AG04449 (cell line): ENCODE measurements at regions not wholly inside any gene's neighbourhood (a gene's known extent, or its start where the extent isn't known, plus 50 kb on each side); places are given as distances from the start of the nearest gene placed in this dataset.

ENCODE experiments used
- CTCF ChIA-PET: fragments of 350-600 bp; formaldehyde crosslinking; extraction: SDS; loops from one replicate; lab custom pipeline; 2021; ENCODE audit warnings: antibody characterized with exemption; lab: Yijun Ruan, JAX
- POLR2A ChIA-PET: fragments of 400-600, 350-600 bp; formaldehyde crosslinking; extraction: SDS; loops from one replicate; lab custom pipeline; 2020; ENCODE audit warnings: antibody characterized with exemption, inconsistent platforms; lab: Yijun Ruan, JAX
- DNase-seq: peaks from one replicate; pipeline ENCODE4 v3.0.0-alpha.2; 2010; ENCODE audit warnings: low read depth, low spot score
- H3K4me3 ChIP-seq: 2 replicates; pipeline ENCODE4 v1.5.1; 2011; ENCODE audit warnings: low read depth, mild to moderate bottlenecking, control low read depth, low read length
- CTCF ChIP-seq: IDR thresholded peaks from one replicate; pipeline ENCODE4 v1.5.1; 2011; ENCODE audit warnings: mild to moderate bottlenecking, moderate library complexity, low read length, control low read depth, inconsistent platforms; ENCODE audit not compliant: insufficient read depth; ENCODE audit errors: missing control alignments

- no peak overlapping the region for H3K4me3 ChIP-seq
- TF ChIP-seq CTCF: no peak
- DNase-seq: no peak
- ChIA-PET POLR2A (no interaction called here), CTCF (interaction anchor here (2.2 kb wide), 1 partner anchor 55 kb away, joined by 5 read pairs; no protein-coding TSS in a partner anchor)
These were observed 151.9 kb upstream of the TANK start for GRCh38 chr2:161008311-161008710.

GRCh38 chr2:161010503-161011015 is 149.7 kb upstream of the TANK start:
- CTCF ChIA-PET: no interaction called here
- TF ChIP-seq CTCF: no peak
- no peak overlapping the region for H3K4me3 ChIP-seq
- POLR2A ChIA-PET: no interaction called here
- DNase-seq: no peak

- no peak overlapping the region for H3K4me3 ChIP-seq
- no peak for DNase-seq
- TF ChIP-seq CTCF: no peak
- CTCF ChIA-PET: interaction anchor here (0.6 to 1.4 kb wide), 4 partner anchors 14 to 248 kb away, joined by 3 read pairs; no protein-coding TSS in a partner anchor
- POLR2A ChIA-PET: no interaction called here
These were observed 142.3 kb upstream of the TANK start for GRCh38 chr2:161017780-161018470.

- CTCF ChIA-PET: interaction anchor here (1.1 to 1.3 kb wide), 4 partner anchors 15 to 44 kb away, joined by 3 to 4 read pairs (median 4); no protein-coding TSS in a partner anchor
- H3K4me3 ChIP-seq: no peak overlapping the region
- TF ChIP-seq CTCF: no peak
- DNase-seq: no peak
- POLR2A ChIA-PET: no interaction called here
These were observed 140.9 kb upstream of the TANK start for GRCh38 chr2:161019311-161019710.

- POLR2A ChIA-PET: no interaction called here
- TF ChIP-seq CTCF: no peak
- no peak for DNase-seq
- CTCF ChIA-PET: interaction anchor here (0.7 to 1.2 kb wide), 3 partner anchors 16 to 696 kb away, joined by 3 to 4 read pairs (median 4); no protein-coding TSS in a partner anchor
- H3K4me3 ChIP-seq: no peak overlapping the region
These were observed 139.8 kb upstream of the TANK start for GRCh38 chr2:161020437-161020836.

GRCh38 chr2:161028581-161028980 is 131.6 kb upstream of the TANK start:
- H3K4me3 ChIP-seq: no peak overlapping the region
- no peak for DNase-seq
- POLR2A ChIA-PET: no interaction called here
- CTCF ChIA-PET: interaction anchor here (1.3 to 2.3 kb wide), 2 partner anchors 24 to 35 kb away, joined by 3 to 8 read pairs; no protein-coding TSS in a partner anchor
- TF ChIP-seq CTCF: no peak
